GM18907 (cell line): ENCODE measurements at regions not wholly inside any gene's neighbourhood (a gene's known extent, or its start where the extent isn't known, plus 50 kb on each side); places are given as distances from the start of the nearest gene placed in this dataset.
"Not testable (repeated sequence)": the region's sequence is repeated elsewhere in the genome, so short reads cannot be mapped to it uniquely, and the experiment has no call there.

Experiments
- ATAC-seq: cut with Tn5 transposase; IDR thresholded peaks from one replicate; pipeline ENCODE4 v1.9.1; 2021; ENCODE audit warnings: mild to moderate bottlenecking, moderate library complexity; ENCODE audit not compliant: unreplicated experiment

GRCh38 chr10:2387672-2388071 lies 650.3 kb upstream of the ADARB2 start:
- no peak for ATAC-seq

DNA sequence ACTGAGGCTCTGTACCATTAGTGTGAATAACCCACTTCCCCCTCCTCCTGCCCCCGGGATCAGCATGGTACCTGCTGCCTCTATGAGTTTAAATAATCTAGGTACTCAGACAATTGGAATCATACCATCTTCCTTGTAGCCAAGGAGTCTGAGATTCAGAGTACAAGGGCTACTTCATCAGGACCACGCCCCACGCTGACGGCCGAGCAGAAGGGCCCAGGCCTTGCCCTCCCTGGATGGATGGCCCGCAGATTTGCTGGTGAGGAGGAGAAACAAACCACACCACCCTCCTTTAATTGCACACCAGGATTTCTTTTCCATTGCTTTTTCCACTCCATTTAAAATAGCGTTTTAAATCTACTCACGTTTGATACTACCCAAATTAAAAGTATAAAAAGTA lies 649.9 kb upstream of the ADARB2 start:
- no peak for ATAC-seq

DNA sequence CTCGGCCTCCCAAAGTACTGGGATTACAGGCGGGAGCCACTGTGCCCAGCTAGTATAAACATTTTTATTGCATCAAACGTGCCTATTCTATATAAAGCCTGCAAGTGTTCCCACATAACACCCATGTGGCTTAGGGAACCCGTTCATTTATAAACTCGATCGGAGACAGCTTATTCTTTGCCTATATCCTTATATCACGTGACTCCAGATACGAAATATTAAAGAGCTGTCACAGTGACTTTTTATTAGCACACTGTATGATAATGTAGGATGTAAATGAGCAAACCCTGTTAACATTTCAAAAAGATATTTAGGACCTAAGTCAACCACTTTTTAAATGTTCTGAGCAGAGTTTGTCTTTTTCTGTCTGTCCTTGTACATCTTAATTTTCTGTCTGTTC lies 642.9 kb upstream of the ADARB2 start:
- no peak for ATAC-seq

GRCh38 chr10:2367083-2367482 lies 629.8 kb upstream of the ADARB2 start:
- ATAC-seq, result no peak

DNA sequence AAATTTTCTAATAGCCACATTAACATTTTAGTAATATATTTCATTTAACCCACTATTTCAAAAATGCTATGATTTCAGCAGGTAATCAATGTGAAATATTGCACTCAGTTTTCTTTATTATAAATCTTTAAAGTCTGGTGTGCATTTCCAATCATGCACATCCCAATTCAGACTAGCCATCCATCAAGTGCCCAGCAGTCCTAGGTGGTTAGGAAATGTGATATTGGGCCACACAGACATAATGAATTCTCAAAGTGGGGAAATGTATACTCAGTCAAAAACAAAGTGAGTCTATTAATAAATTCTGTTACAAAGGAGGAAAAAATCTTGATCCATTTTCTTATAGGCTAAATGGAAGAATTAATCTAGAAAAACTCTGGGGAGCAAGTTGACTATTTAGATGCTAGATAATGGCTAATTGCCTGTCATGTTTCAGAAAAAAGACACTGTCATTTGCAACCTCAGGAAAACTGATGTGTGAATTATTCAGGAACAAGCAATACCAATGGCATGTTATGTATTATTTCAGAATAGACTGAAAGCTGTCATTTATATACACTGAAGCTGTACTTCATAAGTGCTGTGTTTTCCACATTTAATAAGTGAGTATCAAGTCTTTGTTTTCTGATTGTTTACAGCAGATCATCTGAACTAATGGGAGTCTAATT lies 629.1 kb upstream of the ADARB2 start:
- no peak for ATAC-seq

GRCh38 chr10:2362331-2362730 lies 625.0 kb upstream of the ADARB2 start:
- ATAC-seq, result no peak

- no peak for ATAC-seq
Measured at GRCh38 chr10:2358586-2358985, 621.3 kb upstream of the ADARB2 start.

DNA sequence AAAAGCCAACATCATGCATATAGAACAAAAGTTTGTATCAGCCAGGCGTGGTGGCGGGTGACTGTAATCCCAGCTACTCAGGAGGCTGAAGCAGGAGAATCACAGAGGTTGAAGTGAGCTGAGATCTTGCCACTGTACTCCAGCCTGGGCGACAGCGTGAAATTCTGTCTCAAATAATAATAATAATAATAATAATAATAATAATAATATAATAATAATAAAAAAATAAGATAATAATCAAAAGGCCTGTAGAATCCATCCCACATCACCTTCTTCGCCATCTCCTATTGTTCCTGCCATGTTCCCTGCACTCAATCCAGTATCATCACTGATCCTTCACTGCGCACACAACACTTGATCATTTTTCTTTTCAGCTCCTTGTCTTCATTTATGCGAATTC lies 619.3 kb upstream of the ADARB2 start:
- no peak for ATAC-seq

- no peak for ATAC-seq
Measured at GRCh38 chr10:2351566-2351965, 614.2 kb upstream of the ADARB2 start.

DNA sequence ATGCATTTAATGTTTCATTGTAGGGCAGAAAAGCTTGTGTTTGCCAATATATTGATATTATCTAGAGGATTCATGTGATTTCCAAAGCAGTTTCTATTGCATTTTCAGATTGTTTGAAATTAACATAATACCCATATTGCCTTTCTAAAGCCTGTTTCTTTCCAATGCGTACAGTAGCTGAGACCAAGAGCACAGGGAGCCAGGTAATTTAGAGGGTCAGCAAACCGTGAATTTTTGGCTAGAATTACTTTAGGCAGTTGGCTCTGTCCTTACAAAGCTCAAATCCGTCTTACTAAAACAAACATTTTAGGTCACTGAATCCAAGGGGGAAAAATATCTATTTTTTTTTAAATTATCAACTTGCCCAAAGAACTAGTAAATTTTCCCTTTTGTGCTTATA lies 604.9 kb upstream of the ADARB2 start:
- no peak for ATAC-seq

DNA sequence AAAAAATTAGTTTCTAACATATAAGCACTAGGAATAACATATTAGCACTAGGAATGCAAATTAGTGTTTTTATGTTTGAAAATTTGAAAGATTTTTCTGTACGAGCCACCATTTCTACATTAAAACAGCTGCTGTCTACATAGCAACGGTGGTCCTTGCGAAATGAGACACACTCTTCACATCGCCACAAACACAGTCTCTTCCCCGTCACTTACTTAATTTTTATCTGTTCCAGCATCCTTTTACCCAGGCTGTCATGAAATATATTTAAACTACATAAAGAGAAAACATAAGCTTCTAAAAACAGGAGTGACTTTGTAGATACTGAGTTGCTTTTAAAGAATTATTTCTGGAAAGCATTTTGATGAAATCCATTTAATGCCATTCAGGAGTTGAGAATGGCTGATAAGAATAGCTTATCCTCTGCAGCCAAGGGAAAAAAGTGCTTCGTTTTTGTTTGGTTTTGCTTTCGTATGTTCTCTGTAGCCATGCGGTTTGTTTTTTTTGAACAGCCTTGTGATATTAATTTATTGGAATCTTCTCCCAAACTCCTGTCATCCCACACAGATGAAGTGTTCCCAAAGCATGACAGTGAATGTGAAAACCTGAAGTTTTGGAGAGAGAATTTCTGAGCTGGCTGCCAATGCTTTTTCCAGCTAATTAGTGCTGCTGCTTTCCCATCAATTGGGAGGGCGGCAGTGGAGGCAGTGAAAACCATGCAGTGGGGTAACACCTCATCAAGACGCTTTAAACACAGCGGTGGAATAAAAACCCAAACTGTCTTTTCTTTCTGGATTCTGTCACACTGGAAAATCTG lies 603.7 kb upstream of the ADARB2 start:
- no peak for ATAC-seq

DNA sequence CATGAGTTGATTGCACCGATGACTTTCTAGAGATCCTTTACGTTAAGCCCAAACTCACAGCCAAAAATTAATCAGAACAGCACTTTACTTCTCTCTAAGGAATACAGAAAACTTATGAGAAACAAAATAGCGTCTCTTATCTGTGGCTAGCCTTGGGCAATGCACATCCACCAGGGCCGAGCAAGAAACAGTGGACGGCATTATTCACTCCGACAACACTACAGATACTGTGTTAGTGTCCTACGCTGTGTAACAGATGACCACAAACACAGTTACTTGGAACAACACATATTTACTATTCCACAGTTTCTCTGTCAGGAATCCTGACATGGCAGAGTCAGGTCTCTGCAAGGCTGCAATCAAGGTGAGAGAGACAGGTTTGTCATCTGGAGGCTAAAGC lies 598.3 kb upstream of the ADARB2 start:
- ATAC-seq, result no peak

- ATAC-seq, result no peak
Measured at GRCh38 chr10:2334575-2334974, 597.2 kb upstream of the ADARB2 start.

GRCh38 chr10:2329082-2329481 lies 591.8 kb upstream of the ADARB2 start:
- no peak for ATAC-seq

GRCh38 chr10:2326411-2326810 lies 589.1 kb upstream of the ADARB2 start:
- no peak for ATAC-seq

- ATAC-seq, result not testable (repeated sequence)
Measured at GRCh38 chr10:2315045-2315485, 577.7 kb upstream of the ADARB2 start.

- ATAC-seq, result no peak
Measured at GRCh38 chr10:2306081-2306480, 568.8 kb upstream of the ADARB2 start.

DNA sequence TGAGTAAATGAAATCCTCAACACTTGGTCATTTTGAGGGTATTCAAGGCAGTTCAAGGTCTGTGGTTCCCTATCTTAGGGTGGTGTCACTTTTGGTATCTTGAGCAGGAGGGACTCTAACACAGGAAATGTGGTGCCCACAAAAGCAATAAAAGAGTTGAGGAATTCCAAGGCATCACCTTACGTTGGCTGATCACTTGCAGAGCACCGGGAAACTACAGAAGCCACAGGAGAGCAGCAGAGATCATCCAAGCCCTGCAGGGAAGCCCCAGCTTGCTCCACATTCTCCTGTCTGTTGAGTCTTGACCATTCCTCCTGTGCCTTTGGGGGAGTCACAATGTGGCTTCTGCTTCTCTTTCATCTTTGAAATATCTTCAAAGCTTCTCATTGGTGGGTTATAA lies 565.8 kb upstream of the ADARB2 start:
- no peak for ATAC-seq

- no peak for ATAC-seq
Measured at GRCh38 chr10:2301227-2301626, 563.9 kb upstream of the ADARB2 start.

- ATAC-seq, result no peak
Measured at GRCh38 chr10:2300231-2300630, 562.9 kb upstream of the ADARB2 start.

DNA sequence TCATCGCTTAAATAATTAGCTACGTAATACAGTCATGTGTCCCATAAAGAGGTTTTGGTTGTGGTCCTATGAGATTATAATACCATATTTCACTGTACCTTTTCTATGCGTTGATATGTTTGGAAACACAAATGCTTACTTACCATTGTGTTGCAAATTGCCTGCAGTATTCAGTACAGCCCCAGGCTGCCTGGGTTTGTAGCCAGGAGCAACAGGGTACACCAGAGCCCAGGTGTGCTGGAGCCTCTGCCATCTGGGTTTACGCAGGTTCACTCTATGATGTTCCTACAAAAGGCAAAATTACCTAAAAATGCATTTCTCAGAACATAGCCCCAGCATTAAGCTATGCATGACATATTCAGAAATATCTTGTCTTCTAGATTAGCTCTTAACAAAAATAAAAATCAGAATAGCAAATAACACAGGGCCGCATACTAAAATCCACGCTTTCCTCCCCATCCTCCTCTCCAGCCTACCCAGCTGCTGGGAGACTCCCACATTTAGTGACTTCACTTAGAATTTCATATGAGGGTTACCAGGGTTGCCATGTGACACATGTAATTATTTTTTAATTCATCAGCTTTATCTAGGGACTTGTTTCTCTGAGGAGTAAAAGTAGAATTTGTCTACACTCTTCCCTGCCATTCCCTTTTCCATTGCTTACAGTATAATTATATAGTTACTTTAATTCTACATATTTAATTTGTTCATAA lies 559.0 kb upstream of the ADARB2 start:
- no peak for ATAC-seq

DNA sequence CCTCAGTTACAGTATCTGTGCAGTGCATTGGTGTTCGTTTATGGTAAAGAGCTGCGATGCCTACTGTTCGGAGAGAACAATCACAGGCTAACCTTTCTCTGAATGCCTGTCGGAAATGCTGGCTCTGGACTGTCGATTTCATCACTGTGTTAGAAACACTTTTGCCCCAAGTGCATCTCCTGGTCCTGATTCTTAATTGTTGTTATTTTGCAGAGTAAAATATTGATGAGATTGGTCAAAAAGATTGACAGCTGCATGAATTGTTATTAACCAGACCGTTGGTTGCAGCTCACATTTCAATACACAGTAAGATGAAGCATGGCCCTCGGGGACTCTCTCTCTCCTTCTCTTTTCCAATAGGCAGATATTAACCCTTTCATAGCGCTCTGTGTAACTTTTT lies 557.4 kb upstream of the ADARB2 start:
- no peak for ATAC-seq
